ENCODE measurements at regions not wholly inside any gene's neighbourhood (a gene's known extent, or its start where the extent isn't known, plus 50 kb on each side); places are given as distances from the start of the nearest gene placed in this dataset.

- TF ChIP-seq CTCF (IDR thresholded peaks at IDR 0.05; ENCODE audit: low read depth, low read length, missing control alignments) = no peak
- DNase-seq (ENCODE audit: low read depth) = no peak
- no peak overlapping the region for H3K4me3 ChIP-seq (ENCODE audit: low read depth, low read length)
- in situ Hi-C loops (cut with HindIII; ENCODE audit: low sequenced_read_pairs) = no loop called here
Measured at GRCh38 chr4:36556984-36557383, 275.6 kb downstream of the DTHD1 start.

DNA sequence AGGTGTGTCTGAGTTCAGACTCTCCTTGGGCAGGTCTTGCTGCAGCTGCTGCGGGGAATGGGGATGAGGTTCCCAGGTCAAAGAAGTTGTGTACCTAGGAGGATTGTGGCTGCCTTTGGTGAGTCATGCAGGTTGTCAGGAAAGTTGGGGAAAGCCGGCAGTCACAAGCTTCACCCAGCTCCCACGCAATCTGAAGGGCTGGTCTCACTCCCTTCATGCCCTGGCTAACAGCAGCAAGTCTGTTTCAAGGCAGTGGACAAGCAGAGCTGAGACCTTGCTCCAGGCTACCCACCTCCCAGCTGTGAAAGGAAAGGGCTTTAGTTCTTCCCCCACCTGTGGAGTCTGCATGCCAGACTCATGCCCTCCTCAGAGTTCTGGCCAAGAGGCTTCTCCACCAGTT is 287.2 kb downstream of the DTHD1 start:
- H3K4me3 ChIP-seq (ENCODE audit: low read depth, low read length) = no peak overlapping the region
- TF ChIP-seq CTCF (IDR thresholded peaks at IDR 0.05; ENCODE audit: low read depth, low read length, missing control alignments) = no peak
- in situ Hi-C loops (cut with HindIII; ENCODE audit: low sequenced_read_pairs) = no loop called here
- DNase-seq (ENCODE audit: low read depth) = no peak

DNA sequence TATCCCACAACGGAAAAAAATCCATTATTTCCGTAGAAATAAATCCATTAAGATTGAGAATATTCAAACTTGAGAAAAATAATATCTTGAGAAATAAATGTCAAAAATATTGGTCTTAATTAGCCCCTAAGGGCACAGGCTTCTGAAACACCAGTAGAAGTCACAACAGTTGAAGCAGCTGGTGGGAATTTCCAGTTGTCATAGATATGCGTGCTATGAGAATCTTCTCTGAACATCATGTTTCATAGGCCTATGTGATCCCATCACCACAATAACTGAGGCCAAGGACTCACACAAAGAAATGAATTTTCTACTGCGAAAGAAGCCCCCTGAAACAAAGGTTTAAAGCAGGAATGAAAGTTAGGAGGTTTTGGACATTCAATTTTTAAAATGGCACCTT is 292.0 kb downstream of the DTHD1 start:
- in situ Hi-C loops (cut with HindIII; ENCODE audit: low sequenced_read_pairs) = no loop called here
- TF ChIP-seq CTCF (IDR thresholded peaks at IDR 0.05; ENCODE audit: low read depth, low read length, missing control alignments) = no peak
- DNase-seq (ENCODE audit: low read depth) = no peak
- no peak overlapping the region for H3K4me3 ChIP-seq (ENCODE audit: low read depth, low read length)

- no peak for DNase-seq (ENCODE audit: low read depth)
- TF ChIP-seq CTCF (IDR thresholded peaks at IDR 0.05; ENCODE audit: low read depth, low read length, missing control alignments) = no peak
- in situ Hi-C loops (cut with HindIII; ENCODE audit: low sequenced_read_pairs) = no loop called here
- no peak overlapping the region for H3K4me3 ChIP-seq (ENCODE audit: low read depth, low read length)
Measured at GRCh38 chr4:36574816-36575215, 293.4 kb downstream of the DTHD1 start.

DNA sequence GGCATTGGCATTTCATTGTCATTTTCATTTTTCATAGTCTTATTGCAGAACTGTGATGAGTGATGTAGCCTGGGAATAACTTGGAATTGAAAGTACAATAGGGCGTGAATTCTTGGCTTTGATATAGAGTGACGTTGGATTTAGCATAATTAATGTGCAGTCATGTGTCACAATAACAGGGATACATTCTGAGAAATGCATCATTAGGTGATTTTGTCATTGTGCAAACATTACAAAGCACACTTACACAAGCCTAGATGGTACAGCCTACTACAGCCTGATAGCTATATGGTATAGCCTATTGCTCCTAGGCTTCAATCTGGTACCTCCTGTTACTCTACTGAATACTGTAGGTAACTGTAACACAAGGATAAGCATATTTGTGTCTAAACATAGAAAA is 300.8 kb downstream of the DTHD1 start:
- in situ Hi-C loops (cut with HindIII; ENCODE audit: low sequenced_read_pairs) = no loop called here
- TF ChIP-seq CTCF (IDR thresholded peaks at IDR 0.05; ENCODE audit: low read depth, low read length, missing control alignments) = no peak
- H3K4me3 ChIP-seq (ENCODE audit: low read depth, low read length) = no peak overlapping the region
- no peak for DNase-seq (ENCODE audit: low read depth)

- no peak for DNase-seq (ENCODE audit: low read depth)
- in situ Hi-C loops (cut with HindIII; ENCODE audit: low sequenced_read_pairs) = no loop called here
- H3K4me3 ChIP-seq (ENCODE audit: low read depth, low read length) = no peak overlapping the region
- no peak for TF ChIP-seq CTCF (IDR thresholded peaks at IDR 0.05; ENCODE audit: low read depth, low read length, missing control alignments)
Measured at GRCh38 chr4:36587909-36588472, 306.6 kb downstream of the DTHD1 start.

DNA sequence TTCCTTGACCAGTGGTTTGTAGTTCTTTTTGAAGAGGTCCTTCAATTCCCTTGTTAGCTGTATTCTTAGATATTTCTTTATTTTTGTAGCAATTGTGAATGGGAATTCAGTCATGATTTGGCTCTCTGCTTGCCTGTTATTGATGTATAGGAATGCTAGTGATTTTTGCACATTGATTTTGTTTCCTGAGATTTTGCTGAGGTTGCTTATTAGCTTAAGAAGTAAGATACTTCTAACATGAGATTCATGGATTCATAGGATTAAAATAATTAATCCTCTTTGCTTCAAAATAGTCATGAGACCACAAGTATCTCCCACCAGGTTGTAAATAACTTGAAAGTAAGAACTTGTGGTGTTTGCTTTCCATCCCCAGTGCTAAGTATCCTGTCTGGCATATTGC is 308.9 kb downstream of the DTHD1 start:
- no peak for DNase-seq (ENCODE audit: low read depth)
- in situ Hi-C loops (cut with HindIII; ENCODE audit: low sequenced_read_pairs) = no loop called here
- H3K4me3 ChIP-seq (ENCODE audit: low read depth, low read length) = no peak overlapping the region
- TF ChIP-seq CTCF (IDR thresholded peaks at IDR 0.05; ENCODE audit: low read depth, low read length, missing control alignments) = no peak
